Epithelial cell of esophagus (primary cell): ENCODE measurements at regions not wholly inside any gene's neighbourhood (a gene's known extent, or its start where the extent isn't known, plus 50 kb on each side); places are given as distances from the start of the nearest gene placed in this dataset.
A peak's percentile ranks its signal among the peaks of the same experiment; 100 is the strongest.
"Not testable (repeated sequence)": the region's sequence is repeated elsewhere in the genome, so short reads cannot be mapped to it uniquely, and the experiment has no call there.

Source experiments
- DNase-seq: peaks from one replicate; pipeline ENCODE4 v3.0.0; 2010; ENCODE audit warnings: low read depth
- H3K4me3 ChIP-seq: 2 replicates; pipeline ENCODE4 v1.5.1; 2011; ENCODE audit warnings: mild to moderate bottlenecking, low read length, control low read depth
- TF ChIP-seq, protein P1 (sequence below): IDR thresholded peaks from 2 replicates; pipeline ENCODE4 v1.5.1; 2011; ENCODE audit warnings: low read depth, mild to moderate bottlenecking, low read length, control low read depth, inconsistent platforms; ENCODE audit not compliant: insufficient read depth; ENCODE audit errors: missing control alignments

GRCh38 chr13:96934889-96935489 is 59.3 kb downstream of the OXGR1 start:
- DNase-seq, result peak; percentile 11
- no peak overlapping the region for H3K4me3 ChIP-seq
- TF ChIP-seq, protein P1, sequence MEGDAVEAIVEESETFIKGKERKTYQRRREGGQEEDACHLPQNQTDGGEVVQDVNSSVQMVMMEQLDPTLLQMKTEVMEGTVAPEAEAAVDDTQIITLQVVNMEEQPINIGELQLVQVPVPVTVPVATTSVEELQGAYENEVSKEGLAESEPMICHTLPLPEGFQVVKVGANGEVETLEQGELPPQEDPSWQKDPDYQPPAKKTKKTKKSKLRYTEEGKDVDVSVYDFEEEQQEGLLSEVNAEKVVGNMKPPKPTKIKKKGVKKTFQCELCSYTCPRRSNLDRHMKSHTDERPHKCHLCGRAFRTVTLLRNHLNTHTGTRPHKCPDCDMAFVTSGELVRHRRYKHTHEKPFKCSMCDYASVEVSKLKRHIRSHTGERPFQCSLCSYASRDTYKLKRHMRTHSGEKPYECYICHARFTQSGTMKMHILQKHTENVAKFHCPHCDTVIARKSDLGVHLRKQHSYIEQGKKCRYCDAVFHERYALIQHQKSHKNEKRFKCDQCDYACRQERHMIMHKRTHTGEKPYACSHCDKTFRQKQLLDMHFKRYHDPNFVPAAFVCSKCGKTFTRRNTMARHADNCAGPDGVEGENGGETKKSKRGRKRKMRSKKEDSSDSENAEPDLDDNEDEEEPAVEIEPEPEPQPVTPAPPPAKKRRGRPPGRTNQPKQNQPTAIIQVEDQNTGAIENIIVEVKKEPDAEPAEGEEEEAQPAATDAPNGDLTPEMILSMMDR, result no peak

- TF ChIP-seq, protein P1, result no peak
- no peak for DNase-seq
- H3K4me3 ChIP-seq, result no peak overlapping the region
Measured at GRCh38 chr13:96925916-96926628, 68.2 kb downstream of the OXGR1 start.

DNA sequence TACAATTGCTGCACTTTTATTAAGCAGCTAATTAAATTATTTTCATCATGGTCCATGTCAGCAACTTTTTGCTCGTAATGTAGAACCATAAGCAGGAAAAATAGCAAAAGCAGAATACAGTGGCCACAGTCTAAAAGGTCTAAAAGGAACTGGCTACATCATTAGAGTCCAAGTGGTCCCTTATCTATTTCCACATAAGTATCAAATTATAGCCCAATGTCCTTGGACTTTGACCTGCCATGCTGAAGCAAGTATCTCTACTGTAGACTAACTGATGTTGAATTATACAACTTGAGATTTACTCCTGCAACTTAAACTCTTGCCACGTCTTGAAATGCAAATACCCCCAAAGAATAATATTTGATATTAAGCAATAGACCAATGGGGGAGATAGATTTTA is 68.8 kb downstream of the OXGR1 start:
- no peak overlapping the region for H3K4me3 ChIP-seq
- TF ChIP-seq, protein P1, result no peak
- no peak for DNase-seq

- H3K4me3 ChIP-seq, DNase-seq: not testable (repeated sequence)
Measured at GRCh38 chr13:96918861-96919631, 75.2 kb downstream of the OXGR1 start.

DNA sequence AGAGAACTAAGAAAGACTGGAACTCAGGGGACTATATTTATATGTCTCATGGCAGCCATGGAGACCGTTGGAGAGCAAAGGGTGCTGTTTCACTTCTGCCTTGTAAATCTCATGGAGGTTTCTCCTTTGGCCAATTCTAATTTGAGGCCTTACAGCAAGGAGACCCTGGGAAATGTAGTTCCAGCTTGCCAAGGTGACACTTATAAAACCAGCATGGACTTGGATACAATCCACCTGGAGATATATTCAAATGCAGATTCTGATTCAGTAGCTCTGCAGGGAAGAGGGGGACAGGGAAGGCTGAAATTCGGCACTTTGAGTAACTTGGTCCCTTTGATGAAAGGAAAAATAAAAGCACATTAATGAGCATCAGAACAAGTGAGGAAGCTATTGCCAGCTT is 90.0 kb downstream of the OXGR1 start:
- H3K4me3 ChIP-seq, result no peak overlapping the region
- TF ChIP-seq, protein P1, result no peak
- DNase-seq, result no peak

DNA sequence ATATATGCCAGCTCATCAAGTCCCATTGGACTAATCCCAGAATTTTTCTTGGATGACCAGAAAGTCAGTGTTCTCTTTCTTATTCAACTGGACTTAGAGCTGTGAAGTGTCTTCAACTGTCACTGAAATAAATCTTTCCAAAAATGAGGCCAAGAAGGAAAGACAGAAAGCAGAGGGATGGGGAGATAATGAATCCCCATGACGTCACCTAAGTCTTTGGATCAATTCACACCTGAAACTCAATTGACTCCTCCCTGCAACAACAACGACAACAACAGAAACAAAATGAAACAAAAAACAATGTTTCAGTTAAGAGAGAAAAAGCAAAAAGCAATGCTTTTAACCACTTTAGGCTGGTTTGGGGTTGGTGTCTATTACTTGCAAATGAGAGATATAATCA is 91.2 kb downstream of the OXGR1 start:
- TF ChIP-seq, protein P1, result no peak
- H3K4me3 ChIP-seq, result no peak overlapping the region
- DNase-seq, result no peak

DNA sequence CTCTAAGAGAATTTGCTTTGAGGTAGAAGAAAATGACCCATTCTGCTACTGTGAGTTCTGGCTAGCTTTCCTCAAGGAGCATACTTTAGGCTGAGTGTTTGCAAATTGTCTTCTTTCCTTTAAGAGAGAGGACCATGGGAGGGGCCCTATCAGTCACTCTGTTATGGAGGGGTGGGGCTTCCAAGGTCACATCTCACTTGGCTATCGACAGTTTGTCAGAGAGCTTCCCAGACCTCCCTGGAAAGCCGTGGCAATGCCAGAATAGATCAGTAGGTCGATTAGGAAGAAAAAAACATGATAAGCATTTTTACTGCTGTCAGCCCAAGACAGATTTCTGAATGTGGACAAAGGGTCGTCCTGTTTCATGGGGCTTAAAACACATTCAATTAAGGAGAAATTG is 93.3 kb downstream of the OXGR1 start:
- TF ChIP-seq, protein P1, result no peak
- no peak overlapping the region for H3K4me3 ChIP-seq
- no peak for DNase-seq
